IMR-90 (cell line): ENCODE measurements at regions not wholly inside any gene's neighbourhood (a gene's known extent, or its start where the extent isn't known, plus 50 kb on each side); places are given as distances from the start of the nearest gene placed in this dataset.

Source experiments
- ATAC-seq: fragments of 200-7000 bp; cut with Tn5 transposase; 2 replicates; pipeline ENCODE4 v1.9.1; 2020; ENCODE audit warnings: low read depth, mild to moderate bottlenecking, moderate library complexity
- BruUV-seq: library from RNA; stranded (reverse); fragments of 400-500 nt; replicated peaks from 2 replicates; lab custom pipeline; 2021; lab: Mats Ljungman, UMichigan
- CTCF ChIA-PET: fragments of 300-600 bp; formaldehyde crosslinking; extraction: SDS; loops from one replicate; lab custom pipeline; 2021; ENCODE audit warnings: antibody characterized with exemption; lab: Yijun Ruan, JAX
- POLR2A ChIA-PET: fragments of 300-600 bp; sonication (Branson Sonifier 250); formaldehyde crosslinking; loops from one replicate; lab custom pipeline; 2022; ENCODE audit warnings: antibody characterized with exemption; ENCODE audit not compliant: unreplicated experiment; lab: Charles Lee
- DNase-seq: peaks from one replicate; pipeline ENCODE4 v3.0.0; 2013
- H2AFZ ChIP-seq: replicated peaks from 2 replicates; pipeline ENCODE3; 2013; ENCODE audit warnings: low read length, mild to moderate bottlenecking; ENCODE audit not compliant: poor library complexity
- H2AK5ac ChIP-seq: 2 replicates; pipeline ENCODE4 v1.6.1; 2013; ENCODE audit warnings: low read depth, low read length, inconsistent platforms
- H2AK9ac ChIP-seq: replicated peaks from 2 replicates; pipeline ENCODE3; 2013; ENCODE audit warnings: mild to moderate bottlenecking, low read depth, low read length, moderate library complexity; ENCODE audit not compliant: poor library complexity
- H2BK120ac ChIP-seq: 2 replicates; pipeline ENCODE4 v1.6.1; 2013; ENCODE audit warnings: low read depth, low read length, inconsistent platforms
- H2BK15ac ChIP-seq: 3 replicates; pipeline ENCODE4 v1.6.1; 2013; ENCODE audit warnings: low read depth, low read length, inconsistent platforms
- H2BK20ac ChIP-seq: 2 replicates; pipeline ENCODE4 v1.6.1; 2013; ENCODE audit warnings: low read depth, mild to moderate bottlenecking, inconsistent platforms, low read length, moderate library complexity
- H2BK5ac ChIP-seq: 2 replicates; pipeline ENCODE4 v1.6.1; 2013; ENCODE audit warnings: mild to moderate bottlenecking, low read depth, low read length, inconsistent platforms; ENCODE audit not compliant: poor library complexity, severe bottlenecking
- H3K14ac ChIP-seq: replicated peaks from 2 replicates; pipeline ENCODE4 v1.6.1; 2013; ENCODE audit warnings: low read depth, low read length, inconsistent platforms
- H3K18ac ChIP-seq: 2 replicates; pipeline ENCODE4 v1.6.1; 2013; ENCODE audit warnings: low read depth, low read length, control low read depth
- H3K23ac ChIP-seq: 2 replicates; pipeline ENCODE4 v1.6.1; 2013; ENCODE audit warnings: low read depth, low read length, inconsistent platforms
- H3K27ac ChIP-seq: 2 replicates; pipeline ENCODE4 v1.5.1; 2013; ENCODE audit warnings: mild to moderate bottlenecking, control low read depth, low read length; ENCODE audit not compliant: insufficient read depth
- H3K27me3 ChIP-seq: 2 replicates; pipeline ENCODE4 v1.6.1; 2013; ENCODE audit warnings: low read length; ENCODE audit not compliant: control insufficient read depth, insufficient read depth
- H3K36me3 ChIP-seq: 2 replicates; pipeline ENCODE4 v1.6.1; 2013; ENCODE audit warnings: low read length, mixed read lengths; ENCODE audit not compliant: control insufficient read depth, insufficient read depth
- H3K4ac ChIP-seq: 2 replicates; pipeline ENCODE4 v1.6.1; 2013; ENCODE audit warnings: low read depth, low read length, inconsistent platforms
- H3K4me1 ChIP-seq: 2 replicates; pipeline ENCODE4 v1.6.1; 2013; ENCODE audit warnings: low read length, mixed read lengths; ENCODE audit not compliant: control insufficient read depth, insufficient read depth
- H3K4me2 ChIP-seq: 2 replicates; pipeline ENCODE4 v1.6.1; 2013; ENCODE audit warnings: low read depth, mild to moderate bottlenecking, control low read depth, low read length, moderate library complexity
- H3K4me3 ChIP-seq: 2 replicates; pipeline ENCODE4 v1.5.1; 2013; ENCODE audit warnings: low read depth, mild to moderate bottlenecking, control low read depth, low read length, moderate library complexity; ENCODE audit not compliant: insufficient read depth
- H3K56ac ChIP-seq: 2 replicates; pipeline ENCODE4 v1.6.1; 2013; ENCODE audit warnings: low read length, inconsistent platforms; ENCODE audit not compliant: insufficient read depth; ENCODE audit errors: extremely low read depth
- H3K79me1 ChIP-seq, 2 experiments: 2 replicates each; pipeline ENCODE4 v1.6.1; 2013; ENCODE audit warnings: low read length in 2 of 2, inconsistent platforms in 1 of 2, low read depth in 1 of 2
- H3K9ac ChIP-seq: 2 replicates; pipeline ENCODE4 v1.6.1; 2013; ENCODE audit warnings: low read depth, low read length, control low read depth
- H3K9me1 ChIP-seq: 2 replicates; pipeline ENCODE4 v1.6.1; 2013; ENCODE audit warnings: low read length, inconsistent platforms; ENCODE audit not compliant: insufficient read depth
- H3K9me3 ChIP-seq: 2 replicates; pipeline ENCODE4 v1.6.1; 2013; ENCODE audit warnings: low read length; ENCODE audit not compliant: control insufficient read depth, insufficient read depth
- H4K20me1 ChIP-seq: 2 replicates; pipeline ENCODE4 v1.6.1; 2013; ENCODE audit warnings: low read length, inconsistent platforms; ENCODE audit not compliant: insufficient read depth
- H4K5ac ChIP-seq: 2 replicates; pipeline ENCODE4 v1.6.1; 2013; ENCODE audit warnings: mild to moderate bottlenecking, low read depth, low read length, control low read depth
- H4K8ac ChIP-seq, 2 experiments: 2 replicates each; pipeline ENCODE4 v1.6.1; 2013; ENCODE audit warnings: low read depth in 2 of 2, low read length in 2 of 2, control low read depth in 1 of 2, inconsistent platforms in 1 of 2
- H4K91ac ChIP-seq: 2 replicates; pipeline ENCODE4 v1.6.1; 2013; ENCODE audit warnings: low read depth, low read length, inconsistent platforms; ENCODE audit not compliant: insufficient read depth
- CEBPB ChIP-seq: IDR thresholded peaks from 2 replicates; pipeline ENCODE4 v1.6.1; 2012; ENCODE audit warnings: low read depth, low read length, improper control_type of control experiment
- CHD1 ChIP-seq: IDR thresholded peaks from 2 replicates; pipeline ENCODE4 v1.6.1; 2012; ENCODE audit warnings: low read depth, low read length, improper control_type of control experiment
- CTCF ChIP-seq: conservative IDR thresholded peaks from 2 replicates; pipeline ENCODE4 v1.5.1; 2012; ENCODE audit warnings: mild to moderate bottlenecking, low read depth, low read length, improper control_type of control experiment
- FOS ChIP-seq: fragments of 150-350 bp; IDR thresholded peaks from 2 replicates; pipeline ENCODE4 v1.6.1; 2016; ENCODE audit warnings: low read depth, low read length
- MAFK ChIP-seq: IDR thresholded peaks from 2 replicates; pipeline ENCODE4 v1.6.1; 2012; ENCODE audit warnings: low read depth, low read length, improper control_type of control experiment
- MAZ ChIP-seq: IDR thresholded peaks from 2 replicates; pipeline ENCODE4 v1.6.1; 2012; ENCODE audit warnings: low read depth, mild to moderate bottlenecking, low read length, improper control_type of control experiment, moderate library complexity, borderline replicate concordance
- MXI1 ChIP-seq: IDR thresholded peaks from 2 replicates; pipeline ENCODE4 v1.6.1; 2012; ENCODE audit warnings: low read depth, mild to moderate bottlenecking, low read length, moderate library complexity, borderline replicate concordance
- NFE2L2 ChIP-seq: fragments of 150-350 bp; IDR thresholded peaks from 2 replicates; pipeline ENCODE4 v1.6.1; 2016; ENCODE audit warnings: low read depth, mild to moderate bottlenecking, low read length
- POLR2A ChIP-seq: IDR thresholded peaks from 2 replicates; pipeline ENCODE4 v1.6.1; 2012; ENCODE audit warnings: mild to moderate bottlenecking, low read depth, low read length
- RAD21 ChIP-seq: IDR thresholded peaks from 2 replicates; pipeline ENCODE4 v1.6.1; 2012; ENCODE audit warnings: low read length, improper control_type of control experiment
- RCOR1 ChIP-seq: IDR thresholded peaks from 2 replicates; pipeline ENCODE4 v1.6.1; 2012; ENCODE audit warnings: mild to moderate bottlenecking, low read length, improper control_type of control experiment; ENCODE audit not compliant: insufficient replicate concordance
- RFX5 ChIP-seq: IDR thresholded peaks from 2 replicates; pipeline ENCODE4 v1.8.0; 2012; ENCODE audit warnings: low read depth, mild to moderate bottlenecking, low read length, moderate library complexity
- SMC3 ChIP-seq: fragments of 150-350 bp; IDR thresholded peaks from 2 replicates; pipeline ENCODE4 v1.6.1; 2016; ENCODE audit warnings: low read depth, mild to moderate bottlenecking, antibody characterized with exemption, low read length, moderate library complexity
- USF2 ChIP-seq: fragments of 150-350 bp; IDR thresholded peaks from 2 replicates; pipeline ENCODE4 v1.6.1; 2017; ENCODE audit warnings: mild to moderate bottlenecking, antibody characterized with exemption, low read length, low read depth
- WGBS, 2 experiments: methylation state at CpG; one replicate each; pipeline versions ENCODE4 v1.1.5 to v1.1.7; 2013; ENCODE audit warnings: missing lambda C conversion rate in 2 of 2; ENCODE audit not compliant: insufficient read length in 1 of 2; ENCODE audit errors: extremely low coverage in 2 of 2; 5-methylcytosine and 5-hydroxymethylcytosine counted together
- dilution Hi-C: fragments of 300-500 bp; cut with HindIII; formaldehyde crosslinking; loops from one replicate; pipeline ENCODE4 v1.14.3; 2018; ENCODE audit warnings: low sequenced_read_pairs; ENCODE audit not compliant: unreplicated experiment
- in situ Hi-C: fragments of 300-500 bp; cut with MboI; formaldehyde crosslinking; loops from 3 replicates; pipeline ENCODE4 v1.14.3; 2019; ENCODE audit warnings: low sequenced_read_pairs, inconsistent platforms, mixed read lengths
- intact Hi-C: fragments of 100-400 bp; cut with micrococcal nuclease; formaldehyde crosslinking; loops from 2 replicates; pipeline ENCODE4 v1.10.0; 2022

GRCh38 chr4:43369036-43369594 lies 476.6 kb downstream of the GRXCR1 start:
- Histone ChIP-seq H4K8ac (no peak overlapping the region), H3K4me1 (no peaks in the 10 kb centered on the region), H3K27me3 (no peaks in the 10 kb centered on the region), H3K36me3 (no peaks in the 10 kb centered on the region), H3K4me2 (no peak overlapping the region), H4K20me1 (no peaks in the 10 kb centered on the region), H3K4me3 (no peak overlapping the region), H4K5ac (no peak overlapping the region), H3K9ac (no peak overlapping the region), H3K18ac (no peak overlapping the region), H2BK15ac (no peak overlapping the region), H3K9me1 (no peaks in the 10 kb centered on the region), H2BK5ac (no peak overlapping the region), H2AK9ac (no peak overlapping the region), H2AFZ (no peak overlapping the region), H4K91ac (no peak overlapping the region), H3K9me3 (no peaks in the 10 kb centered on the region), H2BK120ac (no peak overlapping the region), H3K4ac (no peak overlapping the region), H2BK20ac (no peak overlapping the region), H3K56ac (no peak overlapping the region), H3K27ac (no peak overlapping the region), H3K79me1 (no peaks in the 10 kb centered on the region), H3K23ac (no peak overlapping the region), H2AK5ac (no peak overlapping the region), H3K14ac (no peak overlapping the region)
- dilution Hi-C loops (no loop called here), intact Hi-C loops (no loop called here), in situ Hi-C loops (no loop called here)
- TF ChIP-seq CHD1 (no peak), FOS (no peak), CTCF (no peak), NFE2L2 (no peak), SMC3 (no peak), MXI1 (no peak), MAZ (no peak), RFX5 (no peak), RCOR1 (no peak), USF2 (no peak), CEBPB (no peak), MAFK (no peak), POLR2A (no peak), RAD21 (no peak)
- no peak for DNase-seq
- POLR2A ChIA-PET, result no interaction called here
- CTCF ChIA-PET, result no interaction called here
- no TSS peak for BruUV-seq
- ATAC-seq, result no peak
- 47% methylated on average over 2 of the region's 4 CpGs; no CpG with 5 or more reads in 1 of the 2 experiments for WGBS, 2 experiments
